GM19452 (cell line): ENCODE measurements at regions not wholly inside any gene's neighbourhood (a gene's known extent, or its start where the extent isn't known, plus 50 kb on each side); places are given as distances from the start of the nearest gene placed in this dataset.
"Not testable (repeated sequence)": the region's sequence is repeated elsewhere in the genome, so short reads cannot be mapped to it uniquely, and the experiment has no call there.

Experiments used
- ATAC-seq: cut with Tn5 transposase; IDR thresholded peaks from one replicate; pipeline ENCODE4 v1.9.1; 2021; ENCODE audit not compliant: unreplicated experiment

DNA sequence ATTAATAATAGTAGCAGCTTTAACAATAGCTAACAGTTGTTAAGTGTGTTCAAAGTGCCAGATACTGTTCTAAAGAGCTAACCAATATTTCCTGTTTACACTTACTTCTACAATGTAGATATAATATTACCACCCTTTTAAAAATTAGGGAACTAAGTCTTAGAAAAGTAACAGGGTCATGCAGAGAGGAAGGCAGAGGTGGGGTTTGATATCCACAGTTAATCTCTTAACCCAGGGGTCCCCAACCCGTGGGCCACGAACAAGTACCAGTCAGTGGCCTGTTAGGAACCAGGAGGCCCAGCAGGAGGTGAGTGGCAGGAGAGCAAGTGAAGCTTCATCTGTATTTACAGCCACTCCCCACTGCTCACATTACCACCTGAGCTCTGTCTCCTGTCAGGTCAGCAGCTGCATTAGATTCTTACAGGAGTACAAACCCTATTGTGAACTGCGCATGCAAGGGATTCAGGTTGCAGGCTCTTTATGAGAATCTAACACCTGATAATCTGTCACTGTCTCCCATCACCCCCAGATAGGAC lies 89.1 kb downstream of the ACTL7B start:
- no peak for ATAC-seq

DNA sequence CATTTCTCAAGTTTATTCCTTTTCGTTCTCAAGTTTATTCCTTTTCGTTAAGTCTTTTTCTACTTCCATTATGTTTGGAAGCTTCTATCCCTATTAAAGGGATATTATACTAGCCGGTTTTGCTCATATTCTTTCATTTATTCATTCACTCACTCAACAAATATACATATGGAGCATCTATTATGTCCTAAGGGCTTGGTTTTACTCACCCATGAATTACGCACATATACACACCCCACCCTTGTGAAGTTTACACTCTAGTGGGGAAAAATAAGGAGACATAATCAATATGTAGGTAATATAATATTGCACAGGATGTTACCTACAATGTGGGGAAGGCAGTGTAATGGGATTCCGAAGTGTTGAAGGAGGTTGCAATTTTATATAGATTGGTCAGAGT lies 90.5 kb downstream of the ACTL7B start:
- ATAC-seq: no peak

DNA sequence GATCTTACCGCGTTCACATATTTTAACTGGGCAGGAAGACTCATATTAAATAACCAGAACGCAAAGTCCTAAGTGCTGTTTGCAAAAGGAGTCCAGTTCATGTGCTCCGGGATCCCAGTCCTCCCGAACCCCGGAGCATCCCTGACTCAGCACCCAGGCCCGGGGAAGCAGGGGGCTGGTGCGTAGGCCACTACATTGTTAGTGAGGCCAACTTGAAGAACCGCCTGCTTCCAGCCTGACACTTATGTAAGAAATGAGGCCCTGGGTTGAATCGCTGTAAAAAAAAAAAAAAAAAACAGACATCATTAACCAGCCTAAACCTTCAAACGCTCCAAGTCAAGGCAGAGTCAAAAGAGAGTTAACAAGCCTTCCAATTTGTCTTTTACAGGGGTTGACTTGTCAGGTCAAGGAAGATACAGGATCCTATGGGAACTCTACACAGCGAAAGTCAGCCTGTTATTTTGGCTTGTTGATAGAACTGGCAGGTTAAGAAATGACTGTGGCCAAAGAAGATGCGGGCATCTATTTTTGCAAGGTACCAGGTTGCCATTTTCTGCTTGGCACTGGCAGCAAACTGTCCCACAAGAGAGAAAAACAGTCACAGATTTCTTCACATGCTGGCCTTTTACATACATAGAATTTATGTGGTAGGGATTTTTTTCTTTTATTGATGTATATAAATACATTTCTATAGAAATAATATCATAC lies 93.3 kb downstream of the ACTL7B start:
- no peak for ATAC-seq

DNA sequence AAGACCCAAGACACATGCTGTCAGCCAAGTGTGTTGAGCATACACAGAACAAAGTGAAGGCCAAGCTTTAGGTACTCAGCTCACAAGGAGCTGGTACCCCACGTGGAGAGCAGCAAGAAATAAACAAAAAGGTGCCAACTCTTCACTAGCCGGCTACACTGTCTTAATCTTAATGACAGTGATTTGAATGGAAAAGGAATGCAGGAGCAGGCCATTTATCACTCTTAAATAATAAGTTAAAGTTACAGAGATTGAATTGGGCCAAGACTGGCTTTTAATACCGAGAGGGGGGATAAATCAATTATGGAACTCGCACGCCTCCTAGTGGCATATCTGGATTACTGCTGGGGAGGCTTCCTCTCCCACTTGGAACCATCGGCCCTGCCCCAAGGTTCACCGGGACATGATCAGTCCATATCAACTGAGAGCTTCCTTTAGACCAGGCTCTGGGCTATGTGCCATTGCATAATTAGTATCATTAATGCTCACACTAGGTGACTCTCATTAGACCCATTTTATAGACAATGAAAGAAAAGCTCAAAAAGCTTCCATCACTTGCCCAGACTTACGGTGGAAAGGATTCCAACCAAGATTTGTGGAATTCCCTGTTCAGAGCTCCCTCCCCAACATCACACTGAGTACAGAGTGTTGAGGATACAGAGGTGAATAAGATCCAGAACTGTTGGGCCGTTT lies 94.0 kb downstream of the ACTL7B start:
- ATAC-seq: peak; percentile 56

DNA sequence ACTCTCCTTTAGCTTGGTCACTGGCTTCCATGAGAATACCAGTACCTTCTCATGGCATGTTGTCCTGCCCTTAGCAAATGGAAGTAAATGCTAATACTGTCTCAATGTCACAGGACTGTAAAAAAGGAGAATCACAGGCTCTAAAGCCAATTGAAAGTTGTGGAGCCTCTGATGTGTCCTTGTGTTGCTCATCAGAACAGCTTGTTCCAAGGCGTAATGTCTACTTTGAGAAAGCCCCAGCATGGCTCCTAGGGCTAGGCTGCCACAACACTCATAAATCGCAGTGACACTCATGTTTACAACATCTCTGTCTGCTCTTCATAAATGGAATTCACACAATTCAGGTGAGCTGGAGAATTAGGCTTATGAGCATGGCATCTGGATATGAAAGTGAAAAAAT lies 94.9 kb downstream of the ACTL7B start:
- no peak for ATAC-seq

DNA sequence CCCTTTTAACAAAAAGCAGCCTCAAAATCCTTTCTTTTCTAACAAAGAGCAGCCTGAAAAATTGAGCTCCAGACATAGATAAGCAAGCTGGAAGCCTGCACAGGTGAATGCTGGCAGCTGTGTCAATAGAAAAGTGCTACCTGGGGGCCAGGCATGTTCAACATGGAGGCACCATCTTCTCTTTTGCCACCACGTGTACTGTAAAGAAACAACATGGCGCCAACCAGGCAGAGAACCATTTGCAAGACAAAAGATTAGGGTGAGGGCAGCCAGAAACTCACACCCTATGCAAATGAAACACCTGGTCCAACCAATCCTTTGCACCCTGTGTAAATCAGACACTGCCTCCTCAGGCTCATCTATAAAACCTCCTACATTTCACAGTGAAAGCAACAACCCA lies 96.0 kb downstream of the ACTL7B start:
- ATAC-seq: no peak

DNA sequence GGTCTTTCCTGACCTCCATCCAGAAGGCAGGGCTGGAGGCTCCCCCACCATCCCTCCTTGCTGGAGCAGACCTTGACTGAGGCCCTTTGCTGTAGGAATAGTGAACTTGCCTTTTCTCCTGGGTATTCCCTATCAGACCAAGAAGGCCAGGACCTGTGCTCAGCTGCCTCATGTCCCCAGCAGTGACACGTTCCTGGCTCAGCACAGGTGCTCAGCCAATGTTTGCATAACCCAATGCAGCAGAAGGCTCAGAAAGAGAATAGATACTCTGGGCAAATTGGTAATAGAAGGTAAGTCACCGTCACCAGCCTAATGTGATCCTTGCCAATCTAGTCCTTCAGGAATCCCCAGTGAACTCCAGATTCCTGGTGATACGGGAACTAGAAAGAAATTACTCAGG lies 96.4 kb downstream of the ACTL7B start:
- ATAC-seq: no peak

DNA sequence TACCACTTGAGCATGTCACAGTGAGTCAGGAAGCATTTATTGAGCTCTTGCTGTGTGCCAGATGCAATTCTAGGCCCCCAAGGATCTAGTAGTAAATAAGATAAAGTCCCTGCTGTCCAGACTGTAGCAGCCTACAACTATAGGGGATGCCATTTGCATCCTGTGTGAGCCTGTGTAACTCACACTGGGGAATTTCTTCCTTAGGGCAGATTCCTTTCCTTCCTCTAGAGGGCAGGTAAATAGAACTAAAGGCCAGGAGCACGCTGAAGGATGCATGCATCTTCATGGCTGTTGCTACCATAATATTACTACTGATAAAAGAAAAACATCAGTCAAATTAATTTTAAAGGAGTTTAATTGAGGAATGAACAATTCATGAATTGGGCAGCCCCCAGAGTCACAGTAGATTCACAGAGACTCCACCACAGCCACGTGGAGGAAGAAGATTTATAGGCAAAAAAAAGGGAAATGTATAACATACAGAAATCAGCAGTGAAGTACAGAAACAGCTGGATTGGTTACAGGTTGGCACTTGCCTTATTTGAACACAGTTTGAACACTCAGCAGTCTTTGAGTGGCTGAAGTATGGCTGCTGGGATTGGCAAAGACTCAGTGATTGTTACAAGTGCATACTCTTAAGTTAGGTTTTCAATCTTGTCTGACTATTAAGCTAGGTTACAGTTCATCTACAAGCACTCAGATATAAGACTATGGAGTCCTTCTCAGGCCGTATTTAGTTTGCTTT lies 98.9 kb downstream of the ACTL7B start:
- ATAC-seq: no peak

DNA sequence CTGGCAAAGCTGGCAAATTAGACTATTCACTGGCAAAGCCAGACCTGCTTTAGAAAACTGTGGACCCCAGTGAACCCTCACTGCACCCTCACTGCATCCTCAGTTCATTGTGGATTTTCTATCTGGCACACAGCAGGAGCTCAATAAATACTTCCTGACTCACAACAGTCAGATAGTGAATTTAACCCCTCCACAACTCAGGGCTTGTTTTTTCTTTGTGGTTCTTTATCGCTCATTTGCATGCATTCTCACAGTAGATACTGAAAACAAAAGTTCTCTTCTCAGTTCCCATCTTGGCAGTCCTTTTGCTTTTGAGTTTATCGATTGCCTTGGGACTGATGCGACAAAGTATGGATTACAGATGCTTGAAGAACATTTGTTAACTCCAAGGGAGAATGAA lies 99.8 kb downstream of the ACTL7B start:
- peak; percentile 64 for ATAC-seq

DNA sequence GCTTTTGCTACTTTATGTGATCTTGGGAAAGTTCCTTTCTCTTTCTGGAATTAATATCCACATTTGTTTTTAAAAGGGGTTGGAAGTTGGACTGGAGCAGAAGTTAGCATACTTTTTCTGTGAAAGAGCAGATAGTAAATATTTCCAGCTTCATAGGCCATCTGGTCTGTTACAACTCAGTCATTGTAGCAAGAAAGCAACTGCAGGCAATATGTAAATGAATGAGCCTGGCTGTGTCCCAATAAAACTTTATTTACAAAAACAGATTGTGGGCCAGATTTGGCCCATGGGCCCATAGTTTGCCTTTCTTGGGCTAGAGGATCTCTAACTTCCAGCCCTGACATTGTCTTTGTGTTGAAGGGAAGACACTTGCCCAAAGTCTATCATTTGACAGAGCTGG lies 104.4 kb downstream of the ACTL7B start:
- no peak for ATAC-seq

DNA sequence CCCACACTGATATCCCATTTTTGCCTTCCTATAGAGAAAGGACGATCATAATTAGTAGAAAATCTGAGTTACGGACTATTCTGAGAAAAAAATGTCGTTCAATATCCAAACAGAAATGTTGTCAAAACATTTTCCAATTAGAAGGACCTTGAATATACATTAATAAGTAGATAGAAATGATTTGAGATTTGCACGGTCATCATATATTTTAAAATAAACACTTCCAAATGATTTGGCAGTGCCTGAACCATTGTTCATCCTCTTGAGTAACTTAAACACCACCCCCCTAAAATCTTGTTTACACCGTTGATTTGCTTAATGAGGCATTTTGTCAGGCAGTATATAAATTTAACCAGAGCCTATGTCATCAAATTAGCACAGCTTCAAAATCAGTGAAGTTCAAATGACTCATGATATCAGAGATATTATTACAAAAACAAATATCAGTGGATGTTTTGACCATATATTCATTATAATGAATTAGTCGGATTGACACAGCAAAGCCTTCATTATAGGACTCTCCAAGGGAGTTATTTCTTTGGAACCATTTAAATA lies 105.0 kb downstream of the ACTL7B start:
- no peak for ATAC-seq

DNA sequence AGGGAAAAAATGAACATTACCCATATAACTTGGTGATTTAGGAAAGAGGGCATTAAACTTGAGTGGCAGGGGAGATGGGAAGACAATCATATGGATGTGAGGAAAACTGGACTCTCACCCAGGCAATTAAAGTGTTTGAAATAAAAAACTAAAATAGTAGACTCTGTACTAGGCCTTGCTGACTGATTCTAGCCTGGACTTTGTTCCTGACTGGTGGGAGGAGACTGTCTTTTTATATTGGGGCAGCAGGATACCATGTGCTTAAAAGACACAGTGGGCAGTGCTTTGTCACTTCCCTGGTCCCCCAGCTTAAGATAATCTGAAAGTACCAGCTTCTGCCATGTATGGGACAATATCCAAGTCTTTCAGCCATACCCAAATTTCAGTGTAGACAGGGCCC lies 107.0 kb downstream of the ACTL7B start:
- ATAC-seq: no peak

DNA sequence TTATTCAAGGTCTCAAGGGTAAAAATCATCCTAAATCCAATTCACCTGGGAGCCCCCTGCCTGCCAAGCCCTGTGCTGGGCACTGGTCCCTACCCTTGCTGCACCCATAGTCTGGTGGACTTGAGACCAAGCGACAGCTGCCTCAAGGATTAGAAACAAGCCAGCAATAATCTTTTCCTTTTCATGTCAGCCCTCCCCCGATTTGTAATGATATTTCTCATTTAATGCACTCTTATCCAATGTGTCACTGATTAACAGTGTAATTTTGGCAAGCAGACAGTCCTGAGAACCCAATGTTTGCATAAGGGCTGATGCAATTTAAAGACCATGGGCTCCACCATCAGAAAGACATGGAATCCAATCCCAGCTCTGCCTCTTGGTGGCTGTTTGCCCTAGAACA lies 108.9 kb downstream of the ACTL7B start:
- no peak for ATAC-seq

DNA sequence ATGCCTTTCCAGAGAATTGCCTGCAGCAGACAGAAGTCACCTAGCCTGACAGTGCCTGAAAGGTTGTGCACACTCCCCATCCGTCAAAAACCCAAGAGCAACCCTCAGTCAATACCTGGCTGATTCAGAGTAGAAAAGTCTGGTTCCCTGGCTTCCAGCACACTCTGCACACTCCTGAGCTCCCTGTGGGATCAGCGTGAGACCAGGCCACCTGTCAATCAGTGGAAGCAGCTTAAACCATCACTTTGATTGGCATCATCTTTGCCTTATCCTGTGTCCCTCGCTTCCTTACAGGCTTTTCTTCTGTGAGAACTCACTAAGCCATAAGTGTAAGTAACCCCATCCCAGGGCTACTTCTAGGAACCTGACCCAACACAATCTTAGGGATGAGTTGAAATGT lies 109.8 kb downstream of the ACTL7B start:
- ATAC-seq: no peak

DNA sequence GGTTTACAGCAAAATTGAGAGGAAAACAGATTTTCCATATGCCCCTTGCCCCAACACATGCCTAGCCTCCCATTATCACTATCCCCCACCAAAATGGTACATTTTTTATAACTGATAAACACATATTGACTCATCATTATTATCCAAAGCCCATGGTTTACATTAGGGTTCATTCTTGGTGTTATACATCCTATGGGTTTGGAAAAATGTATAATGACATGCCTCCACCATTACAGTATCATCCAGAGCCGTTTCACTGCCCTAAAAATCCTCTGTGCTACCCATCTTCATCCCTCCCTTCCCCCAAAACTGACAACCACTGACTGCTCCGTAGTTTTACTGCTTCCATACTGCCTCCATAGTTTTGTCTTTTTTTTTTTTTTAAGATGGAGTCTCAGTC lies 111.1 kb downstream of the ACTL7B start:
- no peak for ATAC-seq

DNA sequence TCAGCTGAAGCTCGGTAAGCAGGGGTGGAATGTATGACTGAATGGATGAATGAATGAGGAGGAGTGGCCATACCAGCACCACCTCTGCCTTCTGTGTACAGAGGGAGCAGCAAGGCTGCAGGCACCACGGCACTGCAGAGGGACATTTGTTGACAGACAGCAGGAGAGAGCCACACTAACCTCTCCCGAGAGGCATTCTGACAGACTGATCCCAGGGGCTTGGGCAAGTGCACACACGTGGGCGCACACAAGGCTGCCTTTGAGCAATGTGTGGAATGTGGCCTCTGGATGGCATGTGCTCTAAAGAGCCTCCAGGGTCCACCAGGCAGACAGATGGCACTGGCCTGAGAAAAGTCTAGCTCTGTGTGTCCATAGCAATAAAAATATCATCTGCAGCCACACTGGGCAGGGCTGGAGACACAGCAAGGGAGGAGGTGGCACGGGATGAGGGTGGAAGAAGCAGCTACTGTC lies 111.8 kb downstream of the ACTL7B start:
- no peak for ATAC-seq

DNA sequence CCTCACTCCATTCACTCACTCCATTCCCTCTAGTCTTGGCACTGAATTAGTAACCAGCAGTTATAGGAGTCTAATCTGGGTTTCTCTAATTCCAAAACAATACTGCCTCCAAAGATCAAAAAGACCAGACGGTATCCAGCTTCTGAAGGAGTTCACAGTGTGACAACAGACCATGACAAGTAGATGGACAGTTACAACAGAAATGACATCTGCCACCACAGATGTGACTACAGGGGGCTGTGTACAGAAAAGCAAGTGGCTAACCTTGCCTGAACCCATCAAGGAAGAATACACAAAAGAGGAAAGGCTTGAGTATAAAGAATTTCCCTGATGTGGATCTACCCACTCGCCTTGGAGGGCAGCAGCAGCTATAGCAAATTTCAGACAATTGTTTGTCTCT lies 112.4 kb downstream of the ACTL7B start:
- ATAC-seq: no peak

DNA sequence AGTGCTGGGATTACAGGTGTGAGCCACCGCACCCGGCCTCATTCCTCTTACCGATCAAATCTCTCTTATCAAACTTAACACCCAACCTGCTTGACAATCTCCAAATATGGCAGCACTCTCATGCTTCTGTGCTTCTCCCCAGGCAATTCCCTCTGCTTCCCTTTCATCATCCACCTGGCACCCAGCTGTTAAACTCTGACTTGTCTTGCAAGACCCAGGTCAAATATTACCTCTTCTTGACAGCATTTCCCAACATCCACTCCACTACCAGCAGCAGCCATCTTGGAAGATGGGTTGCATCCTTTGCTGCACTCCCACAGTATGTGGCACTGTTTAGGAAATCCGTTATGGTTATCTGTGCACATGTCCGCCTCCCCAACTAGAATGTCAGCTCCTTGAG lies 113.6 kb downstream of the ACTL7B start:
- ATAC-seq: no peak

DNA sequence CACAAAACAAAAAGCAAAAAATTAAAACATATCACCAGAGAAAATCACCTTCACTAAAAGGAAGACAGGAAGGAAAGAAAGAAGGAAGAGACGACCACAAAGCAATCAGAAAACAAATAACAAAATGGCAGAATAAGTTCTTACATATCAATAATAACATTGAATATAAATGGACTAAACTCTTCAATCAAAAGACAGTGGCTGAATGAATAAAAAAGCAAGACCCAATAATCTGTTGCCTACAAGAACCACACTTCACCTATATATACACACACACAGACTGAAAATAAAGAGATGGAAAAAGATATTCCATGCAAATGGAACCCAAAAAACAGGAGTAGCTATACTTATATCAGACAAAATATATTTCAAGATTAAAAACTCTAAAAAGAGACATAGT lies 124.5 kb downstream of the ACTL7B start:
- not testable (repeated sequence) for ATAC-seq

DNA sequence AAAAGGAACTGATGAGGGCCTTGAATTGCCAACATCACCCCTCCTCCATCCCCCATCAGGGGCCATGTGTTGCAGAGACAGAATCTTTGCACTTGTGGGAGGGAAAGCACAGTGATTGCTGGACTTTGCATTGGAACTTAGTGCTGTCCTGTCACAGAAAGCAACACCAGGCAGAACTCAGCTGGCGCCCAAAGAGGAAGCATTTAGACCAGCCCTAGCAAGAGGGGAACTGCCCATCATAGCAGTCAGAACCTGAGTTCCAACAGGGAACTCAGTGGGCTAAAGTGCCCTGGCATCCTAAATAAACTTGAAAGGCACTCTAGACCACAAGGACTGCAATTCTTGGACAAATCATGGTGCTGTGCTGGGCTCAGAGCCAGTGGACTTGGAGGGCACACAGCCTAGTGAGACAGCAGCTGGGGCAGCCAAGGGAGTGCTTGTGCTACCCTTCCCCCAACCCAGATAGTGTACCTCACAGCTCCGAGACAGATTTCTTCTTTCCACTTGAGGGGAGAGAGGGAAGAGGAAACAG lies 128.1 kb downstream of the ACTL7B start:
- no peak for ATAC-seq

DNA sequence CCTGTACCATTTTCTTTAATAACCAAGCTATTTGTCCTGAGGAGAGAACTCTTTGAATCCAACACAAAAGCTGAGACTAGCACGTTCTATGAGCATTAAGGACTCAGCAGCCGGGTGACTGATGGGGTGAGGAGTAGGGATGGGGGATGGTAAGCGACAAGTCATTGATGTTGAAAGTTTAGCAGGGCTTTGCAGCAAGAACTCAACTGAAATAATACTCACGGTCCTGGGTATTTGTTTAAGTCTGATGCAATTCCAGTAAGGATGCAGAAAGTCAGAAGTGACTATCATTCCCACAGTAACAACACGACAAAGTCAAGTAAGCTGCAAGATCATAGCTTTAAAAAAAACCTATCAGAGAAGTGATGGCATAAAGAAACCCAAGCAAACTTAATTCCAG lies 131.1 kb downstream of the ACTL7B start:
- ATAC-seq: no peak
